Stimulated activated CD4-positive, alpha-beta T cell treated with anti-CD3 and anti-CD28 coated beads, Interleukin-12 subunit alpha, Interleukin-12 subunit beta, amount 100 ng/mL, for 24 hours (primary cell): ENCODE measurements at regions not wholly inside any gene's neighbourhood (a gene's known extent, or its start where the extent isn't known, plus 50 kb on each side); places are given as distances from the start of the nearest gene placed in this dataset.

Experiments
- DNase-seq, 2 experiments: peaks; one replicate each; pipeline ENCODE4 v3.0.0-alpha.2; 2020; ENCODE audit warnings: low read depth in 2 of 2

GRCh38 chr1:199283794-199284193, 645.0 kb downstream of the PTPRC start:
- no peak for DNase-seq

- DNase-seq: no peak
Measured at GRCh38 chr1:199287206-199287605, 648.4 kb downstream of the PTPRC start.

GRCh38 chr1:199287647-199288046, 648.8 kb downstream of the PTPRC start:
- DNase-seq: no peak

- no peak for DNase-seq
Measured at GRCh38 chr1:199290186-199290585, 651.3 kb downstream of the PTPRC start.

- DNase-seq: no peak
Measured at GRCh38 chr1:199291022-199291740, 652.3 kb downstream of the PTPRC start.

- no peak for DNase-seq
Measured at GRCh38 chr1:199292896-199293295, 654.1 kb downstream of the PTPRC start.

GRCh38 chr1:199295107-199295506, 656.3 kb downstream of the PTPRC start:
- DNase-seq: no peak

- no peak for DNase-seq
Measured at GRCh38 chr1:199297174-199297573, 658.3 kb downstream of the PTPRC start.

GRCh38 chr1:199297887-199298286, 659.0 kb downstream of the PTPRC start:
- no peak for DNase-seq

GRCh38 chr1:199298825-199299224, 660.0 kb downstream of the PTPRC start:
- DNase-seq: no peak

- DNase-seq: no peak
Measured at GRCh38 chr1:199301472-199302217, 662.8 kb downstream of the PTPRC start.

- DNase-seq: no peak
Measured at GRCh38 chr1:199302554-199302953, 663.7 kb downstream of the PTPRC start.

- DNase-seq: no peak
Measured at GRCh38 chr1:199303035-199303434, 664.2 kb downstream of the PTPRC start.

- no peak for DNase-seq
Measured at GRCh38 chr1:199305053-199305452, 666.2 kb downstream of the PTPRC start.

- DNase-seq: no peak
Measured at GRCh38 chr1:199307496-199308264, 668.8 kb downstream of the PTPRC start.

GRCh38 chr1:199308349-199308846, 669.6 kb downstream of the PTPRC start:
- DNase-seq: no peak

GRCh38 chr1:199310708-199311107, 671.9 kb downstream of the PTPRC start:
- DNase-seq: no peak

GRCh38 chr1:199311478-199312262, 672.8 kb downstream of the PTPRC start:
- DNase-seq: no peak

- no peak for DNase-seq
Measured at GRCh38 chr1:199312626-199313025, 673.8 kb downstream of the PTPRC start.

- DNase-seq: no peak
Measured at GRCh38 chr1:199313444-199313843, 674.6 kb downstream of the PTPRC start.

GRCh38 chr1:199319341-199319740, 680.5 kb downstream of the PTPRC start:
- DNase-seq: no peak

- DNase-seq: no peak
Measured at GRCh38 chr1:199322278-199322677, 683.4 kb downstream of the PTPRC start.
